Breast epithelium (tissue), 4 donors: ENCODE measurements at regions not wholly inside any gene's neighbourhood (a gene's known extent, or its start where the extent isn't known, plus 50 kb on each side); places are given as distances from the start of the nearest gene placed in this dataset.

Source experiments
- DNase-seq, 2 donors: peaks; one replicate each; pipeline ENCODE4 v3.0.0-alpha.2; 2019; ENCODE audit warnings: low spot score in 2 of 2
- H3K27ac ChIP-seq, 2 donors: fragments of 200-600 bp; sonication (generic) in 1 of 2; one replicate each; pipeline ENCODE4 v1.5.1; 2016 to 2019; ENCODE audit warnings: mild to moderate bottlenecking in 1 of 2
- H3K27me3 ChIP-seq, 2 donors: fragments of 200-600 bp; sonication (generic) in 1 of 2; one replicate each; pipeline versions ENCODE4 v1.5.1 to v1.6.0; 2017 to 2019; ENCODE audit warnings: control low read depth in 1 of 2, mild to moderate bottlenecking in 1 of 2
- H3K36me3 ChIP-seq: fragments of 200-600 bp; one replicate; pipeline ENCODE4 v1.5.1; 2019
- H3K4me1 ChIP-seq, 2 donors: fragments of 200-600 bp; sonication (generic); one replicate each; pipeline ENCODE4 v1.5.1; 2016 to 2019; ENCODE audit warnings: control low read depth in 1 of 2
- H3K4me3 ChIP-seq, 3 donors: fragments of 200-600 bp; sonication (generic); 1 replicate in 2 of 3; 2 replicates in 1 of 3; pipeline ENCODE4 v1.5.1; 2016 to 2019; ENCODE audit warnings: mild to moderate bottlenecking in 3 of 3, moderate library complexity in 2 of 3
- H3K9me3 ChIP-seq, 2 donors: fragments of 200-600 bp; sonication (generic) in 1 of 2; one replicate each; pipeline ENCODE4 v1.5.1; 2016 to 2019; ENCODE audit warnings: control low read depth in 1 of 2
- CTCF ChIP-seq, 3 donors: fragments of 450-650 bp; IDR thresholded peaks; one replicate each; pipeline ENCODE4 v1.5.1; 2016 to 2017; ENCODE audit warnings: antibody characterized with exemption in 3 of 3, mild to moderate bottlenecking in 3 of 3, moderate library complexity in 3 of 3
- POLR2A ChIP-seq: fragments of 450-650 bp; IDR thresholded peaks from one replicate; pipeline ENCODE4 v1.6.1; 2016; ENCODE audit warnings: antibody characterized with exemption, mild to moderate bottlenecking, moderate library complexity
- POLR2AphosphoS5 ChIP-seq, 3 donors: sonication (generic); formaldehyde crosslinking; IDR thresholded peaks; one replicate each; pipeline ENCODE4 v1.6.1; 2017; ENCODE audit warnings: antibody characterized with exemption in 3 of 3
- intact Hi-C: fragments of 100-400 bp; cut with DNase I; formaldehyde crosslinking; loops from one replicate; pipeline ENCODE4 v1.15.1; 2023; ENCODE audit warnings: low total_unique reads

- intact Hi-C loops = no loop called here
- no peaks in the 10 kb centered on the region for H3K36me3 ChIP-seq
- H3K27ac ChIP-seq = no peak overlapping the region
- no peaks in the 10 kb centered on the region for H3K27me3 ChIP-seq
- no peak for TF ChIP-seq POLR2AphosphoS5 (IDR thresholded peaks at IDR 0.05)
- no peak for TF ChIP-seq POLR2A
- no peak for TF ChIP-seq CTCF (IDR thresholded peaks at IDR 0.05)
- H3K9me3 ChIP-seq = no peaks in the 10 kb centered on the region
- H3K4me3 ChIP-seq = no peak overlapping the region
- H3K4me1 ChIP-seq = no peaks in the 10 kb centered on the region
- no peak for DNase-seq
Observed at GRCh38 chr2:177052471-177052870, 160.1 kb upstream of the HNRNPA3 start.

GRCh38 chr2:177053038-177053437, 159.6 kb upstream of the HNRNPA3 start:
- H3K27me3 ChIP-seq = no peaks in the 10 kb centered on the region

GRCh38 chr2:177053716-177054115, 158.9 kb upstream of the HNRNPA3 start:
- no peak overlapping the region for H3K27ac ChIP-seq

More at GRCh38 chr2:177053038-177053437, 159.6 kb upstream of the HNRNPA3 start:
- intact Hi-C loops = no loop called here
- no peaks in the 10 kb centered on the region for H3K9me3 ChIP-seq
- H3K4me3 ChIP-seq = no peak overlapping the region
- H3K36me3 ChIP-seq = no peaks in the 10 kb centered on the region
- H3K27ac ChIP-seq = no peak overlapping the region
- TF ChIP-seq POLR2A = no peak
- TF ChIP-seq CTCF (IDR thresholded peaks at IDR 0.05) = no peak
- TF ChIP-seq POLR2AphosphoS5 (IDR thresholded peaks at IDR 0.05) = no peak
- DNase-seq = no peak
- H3K4me1 ChIP-seq = no peaks in the 10 kb centered on the region

GRCh38 chr2:177056481-177056929, 156.1 kb upstream of the HNRNPA3 start:
- TF ChIP-seq CTCF (IDR thresholded peaks at IDR 0.05) (no peak), POLR2A (no peak), POLR2AphosphoS5 (IDR thresholded peaks at IDR 0.05) (no peak)
- Histone ChIP-seq H3K9me3 (no peaks in the 10 kb centered on the region), H3K27ac (no peak overlapping the region), H3K4me3 (no peak overlapping the region), H3K36me3 (no peaks in the 10 kb centered on the region), H3K4me1 (no peaks in the 10 kb centered on the region), H3K27me3 (no peaks in the 10 kb centered on the region)
- no peak for DNase-seq
- intact Hi-C loops = no loop called here

More at GRCh38 chr2:177053716-177054115, 158.9 kb upstream of the HNRNPA3 start:
- H3K36me3 ChIP-seq = no peaks in the 10 kb centered on the region
- DNase-seq = no peak
- H3K4me3 ChIP-seq = no peak overlapping the region
- no peaks in the 10 kb centered on the region for H3K27me3 ChIP-seq
- no peaks in the 10 kb centered on the region for H3K9me3 ChIP-seq
- TF ChIP-seq POLR2AphosphoS5 (IDR thresholded peaks at IDR 0.05) (no peak), POLR2A (no peak), CTCF (IDR thresholded peaks at IDR 0.05) (no peak)
- no peaks in the 10 kb centered on the region for H3K4me1 ChIP-seq
- intact Hi-C loops = no loop called here

GRCh38 chr2:177058747-177059146, 153.8 kb upstream of the HNRNPA3 start:
- Histone ChIP-seq H3K4me1 (no peaks in the 10 kb centered on the region), H3K27me3 (no peaks in the 10 kb centered on the region), H3K27ac (no peak overlapping the region), H3K9me3 (no peaks in the 10 kb centered on the region), H3K4me3 (no peak overlapping the region), H3K36me3 (no peaks in the 10 kb centered on the region)
- intact Hi-C loops = no loop called here
- no peak for TF ChIP-seq POLR2AphosphoS5 (IDR thresholded peaks at IDR 0.05)
- no peak for TF ChIP-seq POLR2A
- no peak for TF ChIP-seq CTCF (IDR thresholded peaks at IDR 0.05)
- no peak for DNase-seq
